Inflammatory macrophage (primary cell): ENCODE measurements at regions not wholly inside any gene's neighbourhood (a gene's known extent, or its start where the extent isn't known, plus 50 kb on each side); places are given as distances from the start of the nearest gene placed in this dataset.
"Not testable (repeated sequence)": the region's sequence is repeated elsewhere in the genome, so short reads cannot be mapped to it uniquely, and the experiment has no call there.

Experiments
- DNase-seq, 2 donors: peaks; one replicate each; pipeline ENCODE4 v3.0.0-alpha.2; 2020 to 2022

- no peak for DNase-seq
Measured at GRCh38 chr6:150684161-150684560, 84.5 kb downstream of the PLEKHG1 start.

- DNase-seq: peak; percentile 12 to 60
Measured at GRCh38 chr6:150684714-150685459, 85.2 kb downstream of the PLEKHG1 start.

- peak; percentile 45 to 62 for DNase-seq
Measured at GRCh38 chr6:150685860-150686259, 86.2 kb downstream of the PLEKHG1 start.

- no peak for DNase-seq
Measured at GRCh38 chr6:150686566-150686965, 86.9 kb downstream of the PLEKHG1 start.

GRCh38 chr6:150687508-150687907 lies 87.8 kb downstream of the PLEKHG1 start:
- DNase-seq: no peak

- DNase-seq: no peak
Measured at GRCh38 chr6:150689900-150690590, 90.4 kb downstream of the PLEKHG1 start.

GRCh38 chr6:150690681-150691080 lies 91.0 kb downstream of the PLEKHG1 start:
- DNase-seq: no peak

- DNase-seq: peak; percentile 17 to 66
Measured at GRCh38 chr6:150691463-150691862, 91.8 kb downstream of the PLEKHG1 start.

GRCh38 chr6:150692604-150693003 lies 92.9 kb downstream of the PLEKHG1 start:
- no peak for DNase-seq

- DNase-seq: no peak
Measured at GRCh38 chr6:150694889-150695288, 95.2 kb downstream of the PLEKHG1 start.

- no peak for DNase-seq
Measured at GRCh38 chr6:150695652-150696051, 96.0 kb downstream of the PLEKHG1 start.

- DNase-seq: no peak
Measured at GRCh38 chr6:150696190-150696589, 96.5 kb downstream of the PLEKHG1 start.

GRCh38 chr6:150696918-150697317 lies 97.2 kb downstream of the PLEKHG1 start:
- not testable (repeated sequence) for DNase-seq

GRCh38 chr6:150697515-150697914 lies 97.8 kb downstream of the PLEKHG1 start:
- no peak for DNase-seq

- no peak for DNase-seq
Measured at GRCh38 chr6:150698391-150698790, 98.7 kb downstream of the PLEKHG1 start.

- DNase-seq: peak; percentile 87 to 89
Measured at GRCh38 chr6:150702675-150703074, 103.0 kb downstream of the PLEKHG1 start.

GRCh38 chr6:150704447-150705192 lies 104.9 kb downstream of the PLEKHG1 start:
- DNase-seq: no peak

- DNase-seq: no peak
Measured at GRCh38 chr6:150705392-150705791, 105.7 kb downstream of the PLEKHG1 start.

- no peak for DNase-seq
Measured at GRCh38 chr6:150710236-150710635, 110.6 kb downstream of the PLEKHG1 start.

GRCh38 chr6:150711061-150711460 lies 111.4 kb downstream of the PLEKHG1 start:
- no peak for DNase-seq

- DNase-seq: no peak
Measured at GRCh38 chr6:150711584-150712504, 112.2 kb downstream of the PLEKHG1 start.

- no peak for DNase-seq
Measured at GRCh38 chr6:150712505-150713252, 113.0 kb downstream of the PLEKHG1 start.
